SK-N-SH treated with all-trans-retinoic acid at 6 μM for 48 hours (cell line): ENCODE measurements at regions not wholly inside any gene's neighbourhood (a gene's known extent, or its start where the extent isn't known, plus 50 kb on each side); places are given as distances from the start of the nearest gene placed in this dataset.
"Not testable (repeated sequence)": the region's sequence is repeated elsewhere in the genome, so short reads cannot be mapped to it uniquely, and the experiment has no call there.

Experiments used
- ATAC-seq: fragments of 200-7000 bp; cut with Tn5 transposase; 3 replicates; pipeline ENCODE4 v1.9.1; 2020; ENCODE audit warnings: mild to moderate bottlenecking, moderate library complexity
- ARNTL ChIP-seq: fragments of 450-650 bp; formaldehyde crosslinking; IDR thresholded peaks from 2 replicates; pipeline ENCODE4 v1.5.0; 2020; ENCODE audit warnings: low read depth, mild to moderate bottlenecking, moderate library complexity, borderline replicate concordance
- BACH2 ChIP-seq: fragments of 250-450 bp; sonication (Bioruptor Pico); IDR thresholded peaks from 2 replicates; pipeline ENCODE4 v1.9.0; 2021; ENCODE audit warnings: mild to moderate bottlenecking, borderline replicate concordance
- CSDC2 ChIP-seq: fragments of 250-450 bp; sonication (Bioruptor Pico); IDR thresholded peaks from 2 replicates; pipeline ENCODE4 v1.5.0; 2020; ENCODE audit warnings: mild to moderate bottlenecking, moderate library complexity
- ESRRG ChIP-seq: fragments of 250-450 bp; sonication (Bioruptor Pico); IDR thresholded peaks from 2 replicates; pipeline ENCODE4 v1.6.1; 2021; ENCODE audit warnings: mild to moderate bottlenecking
- GLIS3 ChIP-seq: fragments of 250-450 bp; sonication (Bioruptor Pico); IDR thresholded peaks from 2 replicates; pipeline ENCODE4 v1.5.0; 2020; ENCODE audit warnings: mild to moderate bottlenecking, moderate library complexity
- ISL1 ChIP-seq: fragments of 250-450 bp; sonication (Bioruptor Pico); IDR thresholded peaks from 2 replicates; pipeline ENCODE4 v2.1.2; 2022; ENCODE audit warnings: mild to moderate bottlenecking, moderate library complexity
- PATZ1 ChIP-seq: fragments of 250-450 bp; sonication (Bioruptor Pico); IDR thresholded peaks from 2 replicates; pipeline ENCODE4 v1.8.0; 2020; ENCODE audit warnings: mild to moderate bottlenecking, moderate library complexity, borderline replicate concordance
- SNAI2 ChIP-seq: fragments of 250-450 bp; sonication (Bioruptor Pico); IDR thresholded peaks from 2 replicates; pipeline ENCODE4 v1.5.0; 2020; ENCODE audit warnings: mild to moderate bottlenecking, moderate library complexity
- TCF4 ChIP-seq: fragments of 250-450 bp; sonication (Bioruptor Pico); IDR thresholded peaks from 2 replicates; pipeline ENCODE4 v1.8.0; 2021; ENCODE audit warnings: mild to moderate bottlenecking, moderate library complexity, borderline replicate concordance
- TSHZ2 ChIP-seq: fragments of 250-450 bp; sonication (Bioruptor Pico); IDR thresholded peaks from 2 replicates; pipeline ENCODE4 v1.5.0; 2020; ENCODE audit warnings: mild to moderate bottlenecking, moderate library complexity
- ZC3H10 ChIP-seq: fragments of 250-450 bp; sonication (Bioruptor Pico); IDR thresholded peaks from 2 replicates; pipeline ENCODE4 v1.5.1; 2021; ENCODE audit warnings: mild to moderate bottlenecking, moderate library complexity
- ZFP3 ChIP-seq: fragments of 250-450 bp; sonication (Bioruptor Pico); IDR thresholded peaks from 2 replicates; pipeline ENCODE4 v1.5.0; 2020; ENCODE audit warnings: mild to moderate bottlenecking, moderate library complexity
- ZFP30 ChIP-seq: fragments of 450-650 bp; formaldehyde crosslinking; IDR thresholded peaks from 2 replicates; pipeline ENCODE4 v1.5.0; 2022; ENCODE audit warnings: mild to moderate bottlenecking, moderate library complexity
- ZNF565 ChIP-seq: fragments of 450-650 bp; formaldehyde crosslinking; conservative IDR thresholded peaks from 2 replicates; pipeline ENCODE4 v1.5.0; 2020; ENCODE audit warnings: low read depth, mild to moderate bottlenecking, moderate library complexity
- ZNF70 ChIP-seq: fragments of 450-650 bp; formaldehyde crosslinking; IDR thresholded peaks from 2 replicates; pipeline ENCODE4 v1.5.0; 2020; ENCODE audit warnings: mild to moderate bottlenecking, moderate library complexity
- TF ChIP-seq, protein P1 (sequence below): fragments of 250-450 bp; sonication (Bioruptor Pico); IDR thresholded peaks from 2 replicates; pipeline ENCODE4 v1.5.1; 2020; ENCODE audit warnings: low read depth, mild to moderate bottlenecking, moderate library complexity
- TF ChIP-seq, protein P2 (sequence below): fragments of 250-450 bp; sonication (Bioruptor Pico); IDR thresholded peaks from 2 replicates; pipeline ENCODE4 v1.8.0; 2021; ENCODE audit warnings: low read depth, mild to moderate bottlenecking, moderate library complexity, borderline replicate concordance

GRCh38 chr2:125796784-125797183, 859.2 kb upstream of the GYPC start:
- no peak for ATAC-seq
- TF ChIP-seq ESRRG (CRISPR knock-in tag) (no peak), GLIS3 (CRISPR knock-in tag) (no peak), PATZ1 (CRISPR knock-in tag) (no peak), ZFP30 (CRISPR knock-in tag) (no peak), ZFP3 (CRISPR knock-in tag) (no peak)
- TF ChIP-seq, protein P1, sequence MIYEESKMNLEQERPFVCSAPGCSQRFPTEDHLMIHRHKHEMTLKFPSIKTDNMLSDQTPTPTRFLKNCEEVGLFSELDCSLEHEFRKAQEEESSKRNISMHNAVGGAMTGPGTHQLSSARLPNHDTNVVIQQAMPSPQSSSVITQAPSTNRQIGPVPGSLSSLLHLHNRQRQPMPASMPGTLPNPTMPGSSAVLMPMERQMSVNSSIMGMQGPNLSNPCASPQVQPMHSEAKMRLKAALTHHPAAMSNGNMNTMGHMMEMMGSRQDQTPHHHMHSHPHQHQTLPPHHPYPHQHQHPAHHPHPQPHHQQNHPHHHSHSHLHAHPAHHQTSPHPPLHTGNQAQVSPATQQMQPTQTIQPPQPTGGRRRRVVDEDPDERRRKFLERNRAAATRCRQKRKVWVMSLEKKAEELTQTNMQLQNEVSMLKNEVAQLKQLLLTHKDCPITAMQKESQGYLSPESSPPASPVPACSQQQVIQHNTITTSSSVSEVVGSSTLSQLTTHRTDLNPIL (CRISPR knock-in tag): no peak

DNA sequence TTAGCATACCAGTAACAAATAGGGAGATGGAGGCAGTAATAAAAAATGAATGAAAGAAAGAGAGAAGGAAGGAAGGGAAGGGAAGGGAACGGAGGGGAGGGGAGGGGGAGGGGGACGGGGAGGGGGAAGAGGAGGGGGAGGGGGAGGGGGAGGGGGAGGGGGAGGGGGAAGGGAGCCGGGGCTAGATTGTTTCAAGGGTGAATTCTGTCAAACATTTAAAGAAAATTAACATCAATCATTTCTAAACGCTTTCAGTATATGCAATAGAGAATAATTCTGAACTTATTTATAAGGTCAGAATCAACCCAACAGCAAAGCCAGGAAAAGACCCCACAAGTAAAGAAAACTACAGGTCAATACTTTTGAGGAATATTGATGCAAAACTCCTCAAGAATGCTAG, 858.8 kb upstream of the GYPC start:
- TF ChIP-seq CSDC2 (CRISPR knock-in tag): no peak
- TF ChIP-seq BACH2 (CRISPR knock-in tag): no peak
- no peak for TF ChIP-seq ZFP3 (CRISPR knock-in tag)
- no peak for TF ChIP-seq ZNF565 (CRISPR knock-in tag)
- no peak for TF ChIP-seq ZC3H10 (CRISPR knock-in tag)
- no peak for ATAC-seq

- TF ChIP-seq CSDC2 (CRISPR knock-in tag) (no peak), ISL1 (CRISPR knock-in tag) (no peak), TSHZ2 (CRISPR knock-in tag) (no peak), SNAI2 (CRISPR knock-in tag) (no peak), ZNF70 (CRISPR knock-in tag) (no peak), ARNTL (CRISPR knock-in tag) (no peak), TCF4 (CRISPR knock-in tag) (no peak), ZFP30 (CRISPR knock-in tag) (no peak)
- TF ChIP-seq, protein P2, sequence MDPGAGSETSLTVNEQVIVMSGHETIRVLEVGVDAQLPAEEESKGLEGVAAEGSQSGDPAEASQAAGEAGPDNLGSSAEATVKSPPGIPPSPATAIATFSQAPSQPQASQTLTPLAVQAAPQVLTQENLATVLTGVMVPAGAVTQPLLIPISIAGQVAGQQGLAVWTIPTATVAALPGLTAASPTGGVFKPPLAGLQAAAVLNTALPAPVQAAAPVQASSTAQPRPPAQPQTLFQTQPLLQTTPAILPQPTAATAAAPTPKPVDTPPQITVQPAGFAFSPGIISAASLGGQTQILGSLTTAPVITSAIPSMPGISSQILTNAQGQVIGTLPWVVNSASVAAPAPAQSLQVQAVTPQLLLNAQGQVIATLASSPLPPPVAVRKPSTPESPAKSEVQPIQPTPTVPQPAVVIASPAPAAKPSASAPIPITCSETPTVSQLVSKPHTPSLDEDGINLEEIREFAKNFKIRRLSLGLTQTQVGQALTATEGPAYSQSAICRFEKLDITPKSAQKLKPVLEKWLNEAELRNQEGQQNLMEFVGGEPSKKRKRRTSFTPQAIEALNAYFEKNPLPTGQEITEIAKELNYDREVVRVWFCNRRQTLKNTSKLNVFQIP (CRISPR knock-in tag): no peak
- TF ChIP-seq, protein P1 (CRISPR knock-in tag): no peak
- ATAC-seq: no peak
Measured at GRCh38 chr2:125822746-125823145, 833.2 kb upstream of the GYPC start.

DNA sequence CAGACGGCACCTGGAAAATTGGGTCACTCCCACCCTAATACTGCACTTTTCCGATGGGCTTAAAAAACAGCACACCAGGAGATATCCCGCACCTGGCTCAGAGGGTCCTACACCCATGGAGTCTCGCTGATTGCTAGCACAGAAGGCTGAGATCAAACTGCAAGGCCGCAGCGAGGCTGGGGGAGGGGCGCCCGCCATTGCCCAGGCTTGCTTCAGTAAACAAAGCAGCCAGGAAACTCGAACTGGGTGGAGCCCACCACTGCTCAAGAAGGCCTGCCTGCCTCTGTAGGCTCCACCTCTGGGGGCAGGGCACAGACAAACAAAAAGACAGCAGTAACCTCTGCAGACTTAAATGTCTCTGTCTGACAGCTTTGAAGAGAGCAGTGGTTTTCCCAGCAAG, 830.2 kb upstream of the GYPC start:
- not testable (repeated sequence) for ATAC-seq

- no peak for TF ChIP-seq ESRRG (CRISPR knock-in tag)
- no peak for ATAC-seq
Measured at GRCh38 chr2:125837128-125837527, 818.8 kb upstream of the GYPC start.
